CMK (cell line): ENCODE measurements at regions not wholly inside any gene's neighbourhood (a gene's known extent, or its start where the extent isn't known, plus 50 kb on each side); places are given as distances from the start of the nearest gene placed in this dataset.
"Not testable (repeated sequence)": the region's sequence is repeated elsewhere in the genome, so short reads cannot be mapped to it uniquely, and the experiment has no call there.

ENCODE experiments used
- DNase-seq: peaks from one replicate; pipeline ENCODE4 v3.0.0-alpha.2; 2010; ENCODE audit warnings: low read depth

DNA sequence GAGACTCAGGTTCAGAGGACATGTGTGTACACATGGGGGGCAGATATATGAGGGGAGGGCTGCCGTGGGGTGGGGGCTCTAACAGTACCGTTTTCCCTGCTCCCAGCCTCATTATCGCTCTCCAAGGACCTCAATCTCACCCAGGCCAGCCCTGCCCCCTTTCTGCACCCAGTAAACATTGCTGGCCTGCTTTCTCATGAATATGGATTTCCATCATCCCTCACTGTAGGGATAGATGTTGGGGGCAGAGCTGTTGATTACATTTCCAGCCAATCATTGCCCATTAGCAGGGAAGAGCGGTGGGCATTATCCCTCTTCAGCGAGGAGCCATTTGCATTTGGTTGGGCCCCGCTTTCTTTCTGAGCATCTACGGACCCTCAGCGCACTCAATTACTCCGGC lies 273.8 kb downstream of the RPS6KC1 start:
- DNase-seq, result no peak

DNA sequence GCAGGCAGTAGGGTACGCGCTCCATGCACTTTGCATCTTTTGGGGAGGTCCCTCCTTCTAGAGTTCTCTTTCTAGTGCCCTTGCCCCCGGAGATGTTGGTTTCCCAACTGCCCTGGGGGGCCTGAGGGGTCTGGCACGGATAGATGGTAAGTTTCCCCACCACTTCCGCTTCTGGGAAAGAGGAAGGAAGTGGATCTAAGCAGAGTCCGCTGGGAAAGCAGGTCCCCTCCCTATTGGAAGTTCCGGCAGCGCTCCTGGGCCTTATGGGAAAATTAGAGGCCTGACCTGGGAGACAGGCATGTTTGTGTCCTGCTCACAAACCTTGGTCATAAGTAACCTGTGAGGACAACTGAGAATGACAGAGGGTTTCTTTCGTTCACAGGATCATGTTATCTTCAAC lies 274.4 kb downstream of the RPS6KC1 start:
- no peak for DNase-seq

DNA sequence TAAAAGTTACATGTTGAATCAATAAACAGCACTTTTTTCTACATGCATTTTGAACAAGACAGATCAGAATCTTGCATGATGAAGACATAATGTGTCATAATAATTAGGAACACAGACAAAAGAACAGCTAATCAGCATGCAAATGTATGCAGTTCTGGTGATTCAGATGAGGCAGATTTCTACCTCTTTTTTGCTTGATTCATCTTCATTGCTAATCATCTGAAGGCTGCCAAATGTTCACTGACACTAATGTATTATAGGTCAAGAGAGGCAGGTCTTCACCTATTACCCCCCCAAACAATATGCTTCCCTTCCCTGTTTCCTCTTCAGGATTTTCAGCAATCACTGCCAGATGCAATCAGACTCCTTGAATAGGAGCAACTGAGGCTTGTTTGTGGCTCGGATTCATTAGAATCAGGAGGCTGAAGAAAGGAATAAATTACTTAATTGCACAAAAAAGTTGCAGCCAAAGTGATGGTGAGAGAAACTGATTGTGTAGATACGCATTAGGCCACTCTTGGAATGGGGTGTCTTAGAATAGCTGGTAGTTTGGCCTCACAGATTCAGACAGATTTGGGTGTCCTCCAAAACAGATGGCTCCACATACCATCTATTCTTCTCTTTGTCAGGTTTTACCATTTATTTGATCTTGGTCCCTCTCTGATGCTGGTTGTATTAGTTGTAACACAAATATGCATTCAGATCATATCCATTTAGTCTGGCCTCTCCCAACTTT lies 275.4 kb downstream of the RPS6KC1 start:
- DNase-seq, result no peak

DNA sequence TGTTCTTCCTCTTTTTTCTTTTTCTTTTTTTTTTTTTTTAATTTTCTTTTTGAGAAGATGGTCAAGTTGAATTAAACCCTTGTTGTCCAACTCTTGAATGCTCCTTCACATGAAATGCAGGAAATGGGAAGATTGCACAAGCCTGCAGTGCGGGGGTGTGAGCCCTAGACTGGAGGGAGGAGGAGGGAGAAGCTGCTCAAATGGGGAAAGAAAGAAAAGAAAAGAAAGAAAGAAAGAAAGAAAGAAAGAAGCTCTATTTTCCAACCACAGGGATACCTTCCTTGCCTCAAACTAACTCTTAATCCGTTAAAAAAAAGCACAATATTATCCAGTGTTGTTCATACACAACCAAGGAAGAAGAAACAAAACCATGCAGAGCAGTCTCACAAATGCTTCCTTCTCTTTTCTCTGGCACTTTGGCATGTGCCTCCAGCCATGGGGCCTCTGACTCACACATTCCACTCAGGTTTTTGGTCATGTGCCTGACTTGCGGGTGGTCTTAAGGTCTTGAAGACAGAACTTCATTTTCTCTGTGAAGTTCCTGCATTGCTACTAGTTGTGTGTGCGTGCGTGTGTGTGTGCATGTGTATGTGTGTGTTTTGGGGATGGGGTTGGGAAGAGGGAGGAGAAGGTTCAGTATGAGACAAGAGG lies 276.1 kb downstream of the RPS6KC1 start:
- no peak for DNase-seq

DNA sequence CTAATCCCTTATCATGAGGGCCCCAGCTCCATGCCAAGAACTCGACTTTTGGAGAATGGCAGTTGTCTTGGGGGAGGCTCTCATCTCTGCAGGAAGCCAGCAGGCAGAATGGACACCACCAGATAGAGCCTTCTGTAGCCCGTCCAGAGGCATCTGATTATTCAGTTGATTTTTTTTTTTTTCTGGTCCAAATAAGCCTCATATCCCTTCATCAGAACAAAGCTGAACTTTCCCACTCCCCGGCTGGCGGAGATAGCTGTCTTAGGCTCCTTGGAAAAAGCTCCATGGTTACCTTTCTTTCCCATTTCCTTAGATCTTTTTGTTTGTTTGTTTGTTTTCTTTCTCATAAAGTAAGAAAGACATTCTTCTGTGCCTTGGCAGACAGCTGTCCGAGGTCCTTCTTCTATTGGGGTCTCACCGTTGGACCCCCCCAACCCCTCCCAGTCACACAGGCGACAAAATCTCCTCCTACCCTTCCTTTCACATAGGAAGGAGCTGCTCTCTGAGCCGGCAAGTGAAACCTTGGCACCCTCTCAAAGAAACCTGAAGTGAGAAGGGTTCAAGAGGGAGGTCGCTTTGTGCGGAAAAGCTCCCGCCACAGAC lies 278.5 kb downstream of the RPS6KC1 start:
- no peak for DNase-seq

DNA sequence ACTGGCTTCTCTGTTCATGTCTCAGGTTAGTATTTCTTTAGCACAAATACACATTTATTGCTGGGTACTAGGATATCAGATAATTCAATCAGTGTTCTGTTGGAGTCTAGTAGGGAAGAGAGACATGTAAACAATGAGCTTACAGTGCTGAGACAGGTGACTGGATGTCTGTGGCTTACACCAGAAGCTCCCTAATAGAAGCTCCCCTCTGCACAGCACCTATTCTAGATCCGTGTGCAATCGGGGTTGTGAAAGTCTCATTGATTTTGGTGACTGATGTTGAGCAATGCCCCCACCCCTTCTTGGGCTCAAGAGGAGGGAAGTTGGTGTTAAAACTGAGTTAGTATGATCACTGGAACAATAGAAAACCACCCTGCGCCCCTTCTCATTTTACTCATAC lies 279.2 kb downstream of the RPS6KC1 start:
- no peak for DNase-seq

DNA sequence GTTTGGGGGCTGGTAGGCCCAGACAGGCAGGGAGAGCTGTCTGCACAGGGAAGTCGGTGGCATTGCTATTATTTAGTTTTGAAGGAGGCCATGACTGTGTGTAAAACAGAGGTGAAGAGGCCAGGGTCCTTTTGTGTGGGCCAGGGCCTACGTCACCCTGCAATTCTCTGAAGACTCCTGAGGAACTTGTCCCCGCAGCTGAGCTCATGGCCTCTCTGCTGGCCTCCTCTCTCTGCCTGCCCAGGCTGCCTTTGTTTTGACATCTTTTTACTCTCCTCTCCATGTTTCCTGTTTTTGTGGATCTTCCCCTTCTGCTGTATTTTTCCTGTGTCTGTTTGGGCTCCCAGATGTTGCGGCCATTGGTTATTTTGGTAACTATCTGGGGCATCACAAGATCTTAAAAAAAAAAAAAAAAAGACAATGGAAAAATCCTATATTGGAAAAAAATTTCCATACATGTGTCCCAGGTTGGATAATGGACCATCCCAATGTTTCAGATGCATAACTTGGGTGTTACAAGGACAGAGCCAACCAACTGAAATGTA lies 280.7 kb downstream of the RPS6KC1 start:
- DNase-seq, result no peak

DNA sequence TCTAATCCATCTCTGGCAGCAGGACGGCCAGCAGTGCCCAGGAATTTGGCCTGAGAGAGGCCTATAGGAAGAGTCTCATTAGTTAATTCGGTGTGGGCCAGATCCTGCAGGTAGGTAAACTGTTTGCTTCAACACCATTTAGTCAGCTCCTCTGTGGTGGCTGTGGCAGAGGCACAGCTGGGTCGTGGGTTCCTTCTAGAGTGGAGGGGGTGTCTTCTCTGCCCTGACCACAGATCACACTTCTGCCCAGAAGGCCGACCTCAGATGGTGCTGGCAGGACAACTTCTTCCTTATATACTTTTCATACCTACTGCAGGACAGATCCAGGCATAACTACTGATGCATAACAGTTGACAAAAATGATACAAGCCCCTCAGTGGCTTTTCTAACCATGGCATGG lies 281.4 kb downstream of the RPS6KC1 start:
- no peak for DNase-seq

DNA sequence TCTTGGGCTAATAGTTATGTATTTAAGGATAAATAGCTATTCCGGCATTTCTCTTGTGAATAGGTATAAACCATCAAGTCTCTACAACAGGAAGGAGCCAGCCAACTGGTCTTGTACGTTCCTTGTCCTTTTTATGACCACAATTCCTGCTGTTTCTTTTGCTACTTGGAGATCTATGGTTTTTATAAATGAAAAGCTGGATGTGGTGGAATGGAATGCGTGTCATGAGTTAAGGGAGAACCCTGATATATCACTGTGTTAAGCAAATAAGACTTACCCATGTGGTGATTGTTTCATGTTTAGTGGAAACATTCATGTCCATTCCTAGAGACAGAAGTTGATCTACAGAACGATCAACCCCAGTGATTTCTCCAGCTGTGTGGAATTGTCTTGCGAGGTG lies 282.1 kb downstream of the RPS6KC1 start:
- DNase-seq, result no peak

DNA sequence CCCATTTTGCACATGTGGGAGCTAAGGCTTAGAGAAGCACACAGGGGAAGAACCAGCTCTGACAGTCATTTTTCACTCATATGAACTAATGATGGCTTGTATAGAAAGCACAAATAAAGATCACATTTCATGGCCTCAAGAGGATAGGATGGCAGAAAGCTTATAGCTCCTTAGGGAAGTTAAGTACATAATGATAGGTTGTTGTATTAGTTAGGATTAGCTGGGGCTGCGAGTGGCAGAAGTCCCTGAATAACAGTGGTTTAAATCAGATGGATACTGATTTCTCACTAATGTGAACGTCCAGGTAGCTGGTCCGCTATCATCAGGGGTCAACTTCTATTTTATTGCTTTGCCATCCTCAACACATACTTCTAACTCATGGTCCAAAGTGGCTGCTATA lies 284.0 kb downstream of the RPS6KC1 start:
- no peak for DNase-seq

DNA sequence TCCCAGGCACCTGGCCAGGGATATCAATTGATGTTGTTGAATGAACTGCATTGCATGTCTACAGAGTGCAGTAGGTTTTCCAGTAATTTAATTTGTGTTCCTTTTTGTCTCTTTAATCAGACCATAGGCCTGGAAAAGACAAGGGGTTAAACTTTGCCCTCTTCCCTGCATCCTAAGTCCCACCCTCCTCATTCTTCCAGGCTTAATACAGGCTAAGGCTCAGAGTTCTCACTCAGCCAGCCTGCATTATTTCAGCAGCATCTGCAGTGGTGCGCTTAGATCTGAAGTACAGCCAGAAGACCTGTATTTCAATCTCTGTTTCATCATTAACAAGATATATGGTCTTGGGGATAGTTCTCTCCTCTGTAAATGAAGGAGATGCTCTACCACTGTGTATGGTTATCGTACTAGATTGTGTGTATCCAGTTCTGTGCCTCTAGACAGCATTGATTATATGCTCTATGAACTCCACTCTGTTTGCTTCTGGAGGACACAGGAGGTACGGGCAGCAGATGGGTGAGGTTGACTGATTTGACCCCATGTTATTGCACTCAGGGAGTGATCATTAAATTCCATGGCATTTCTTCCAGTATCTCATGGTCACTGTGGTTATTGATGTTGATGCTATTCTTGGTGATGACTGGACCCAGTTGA lies 286.1 kb downstream of the RPS6KC1 start:
- no peak for DNase-seq

DNA sequence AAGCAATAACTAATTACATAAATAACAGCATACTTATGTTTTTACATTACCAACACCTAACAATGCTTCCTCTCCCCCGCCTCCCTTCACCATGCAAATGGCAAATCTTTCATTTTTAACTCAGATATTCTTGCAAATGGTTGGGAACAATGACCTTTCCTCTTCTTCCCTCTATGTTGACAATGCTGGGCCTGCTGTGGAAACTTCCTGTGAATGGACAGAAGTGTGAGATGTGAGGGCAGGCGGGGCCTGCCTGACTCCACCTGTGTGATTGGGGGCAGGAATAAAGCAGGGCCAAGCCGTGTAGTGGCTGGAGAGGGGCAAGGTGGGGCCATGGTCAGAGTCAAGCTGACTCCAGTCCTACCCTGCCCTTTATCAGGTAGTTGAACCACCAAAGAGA lies 289.6 kb downstream of the RPS6KC1 start:
- no peak for DNase-seq

DNA sequence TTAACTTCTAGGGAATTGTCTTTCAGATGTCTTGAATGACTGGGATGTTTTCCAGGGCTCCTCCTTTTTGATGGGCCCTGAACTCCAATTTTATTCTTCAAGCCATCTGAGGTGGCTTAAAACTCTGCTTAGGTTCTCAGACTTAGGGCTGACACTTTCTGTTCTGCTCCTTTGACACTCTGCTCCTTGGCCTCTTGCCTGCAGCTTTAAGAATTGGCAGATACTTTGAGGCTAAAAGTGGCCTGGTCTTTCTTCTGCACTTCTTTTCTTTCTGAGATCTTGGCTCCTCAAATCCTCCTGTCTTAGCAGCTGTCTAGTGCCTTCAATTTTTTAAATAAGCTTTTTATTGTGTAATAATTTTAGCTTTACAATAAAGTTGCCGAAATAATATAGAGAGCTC lies 294.6 kb downstream of the RPS6KC1 start:
- no peak for DNase-seq

DNA sequence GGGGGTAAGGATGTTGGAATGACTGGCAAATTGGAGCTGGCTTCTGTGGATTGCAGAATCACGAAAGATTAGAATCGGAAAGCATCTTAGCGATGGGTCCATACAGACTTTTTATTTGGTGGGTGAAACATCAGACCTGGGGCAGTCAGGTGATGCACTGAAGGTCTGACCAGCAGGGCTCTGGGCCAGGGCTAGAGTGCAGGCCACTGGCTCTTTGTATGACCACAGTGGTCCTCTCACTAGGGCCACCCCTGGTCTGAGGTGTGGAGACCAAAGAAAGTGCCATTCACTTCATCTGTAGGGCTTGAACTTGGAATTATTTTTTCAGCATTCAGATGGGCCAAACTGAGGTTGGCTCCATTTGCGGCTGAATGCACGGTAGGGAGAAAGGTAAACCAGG lies 306.4 kb downstream of the RPS6KC1 start:
- no peak for DNase-seq

DNA sequence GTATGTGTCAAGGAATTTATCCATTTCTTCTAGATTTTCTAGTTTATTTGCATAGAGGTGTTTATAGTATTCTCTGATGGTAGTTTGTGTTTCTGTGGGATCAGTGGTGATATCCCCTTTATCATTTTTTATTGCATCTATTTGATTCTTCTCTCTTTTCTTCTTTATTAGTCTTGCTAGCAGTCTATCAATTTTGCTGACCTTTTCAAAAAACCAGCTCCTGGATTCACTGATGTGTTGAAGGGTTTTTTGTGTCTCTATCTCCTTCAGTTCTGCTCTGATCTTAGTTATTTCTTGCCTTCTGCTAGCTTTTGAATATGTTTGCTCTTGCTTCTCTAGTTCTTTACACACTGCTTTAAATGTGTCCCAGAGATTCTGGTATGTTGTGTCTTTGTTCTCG lies 307.3 kb downstream of the RPS6KC1 start:
- not testable (repeated sequence) for DNase-seq

DNA sequence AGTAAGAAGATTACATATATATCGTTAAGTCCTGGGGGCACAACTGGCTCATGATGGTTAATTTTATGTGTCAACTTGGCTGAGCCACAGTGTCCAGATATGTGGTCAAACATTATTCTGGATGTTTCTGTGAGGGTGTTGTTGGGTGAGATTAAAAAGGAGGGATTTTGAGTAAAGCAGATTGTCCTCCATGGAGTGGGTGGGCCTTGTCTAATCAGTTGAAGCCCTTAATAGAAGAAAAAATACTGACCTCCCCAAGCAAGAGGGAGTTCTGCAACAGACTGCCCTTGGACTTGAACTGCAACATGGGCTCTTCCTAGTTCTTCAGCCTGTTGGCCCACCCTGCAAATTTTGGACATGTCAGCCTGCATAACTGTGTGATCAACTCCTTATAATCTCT lies 311.6 kb downstream of the RPS6KC1 start:
- no peak for DNase-seq

DNA sequence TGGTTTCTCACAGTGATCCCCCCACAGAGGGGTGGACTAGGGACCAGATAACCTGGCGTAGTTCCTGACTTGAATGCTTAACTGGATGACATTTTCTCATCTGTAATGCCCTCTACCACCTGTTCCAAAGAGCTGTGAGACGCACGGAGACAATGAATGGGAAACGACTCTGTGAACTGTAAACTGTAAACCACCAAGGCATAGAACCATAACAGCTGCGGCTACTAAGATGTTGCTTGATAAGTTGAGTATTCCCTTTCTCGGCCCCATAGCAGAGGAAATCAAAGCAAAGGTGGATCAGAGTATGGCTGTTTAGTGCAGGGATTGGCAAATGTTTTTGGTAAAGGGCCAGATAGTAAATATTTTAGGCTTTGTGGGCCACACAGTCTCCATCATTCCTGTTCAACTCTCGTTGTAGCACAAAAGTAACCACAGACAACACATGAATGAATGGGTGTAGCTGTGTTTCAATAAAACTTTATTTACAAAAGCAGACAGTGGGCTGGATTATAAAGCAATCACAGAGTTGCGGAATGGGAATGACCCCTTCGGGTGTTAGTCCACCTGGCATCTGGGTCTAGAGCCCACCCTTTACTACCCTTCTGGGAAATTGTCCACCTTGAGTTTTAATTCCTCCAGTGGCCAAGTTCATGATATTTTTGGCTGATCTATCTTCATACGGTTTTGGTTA lies 315.2 kb downstream of the RPS6KC1 start:
- no peak for DNase-seq

DNA sequence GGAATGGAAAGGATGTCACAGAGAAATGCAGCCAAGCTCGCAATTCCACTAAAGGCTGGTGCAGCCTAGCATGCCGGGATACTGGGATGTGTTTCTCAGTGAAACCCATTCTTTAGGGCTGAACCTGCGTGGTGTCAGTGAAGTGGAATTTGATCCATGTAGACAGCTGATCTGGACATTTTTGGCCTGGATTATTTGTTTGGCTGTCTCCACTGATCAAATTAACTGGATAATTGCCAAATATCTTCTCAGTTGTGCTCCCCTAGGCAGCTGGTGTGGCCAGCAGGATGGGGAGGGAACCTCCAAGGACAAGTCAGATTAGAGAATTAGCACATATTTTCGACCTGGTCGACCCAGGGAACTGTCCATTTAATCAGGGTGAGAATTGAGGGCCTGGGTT lies 318.4 kb downstream of the RPS6KC1 start:
- DNase-seq, result no peak

DNA sequence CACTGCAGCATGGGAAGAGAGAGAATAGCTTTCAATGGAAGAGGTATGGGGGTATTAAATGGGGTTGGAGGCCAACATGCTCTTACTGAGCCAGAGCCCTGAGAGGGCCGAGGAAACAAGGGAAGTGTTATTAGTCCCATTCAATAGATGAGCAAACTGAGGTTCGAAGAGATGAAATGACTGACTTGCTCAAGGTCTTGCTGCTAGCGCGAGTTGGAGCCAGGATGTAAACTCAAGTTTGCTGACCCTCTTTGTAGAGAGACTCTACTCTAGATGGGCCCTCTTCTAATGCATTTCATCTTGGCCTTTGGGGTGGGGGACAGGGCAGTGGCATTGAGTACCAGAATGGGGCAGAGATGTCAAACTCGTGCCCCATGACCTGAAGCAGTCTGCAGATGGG lies 319.5 kb downstream of the RPS6KC1 start:
- no peak for DNase-seq

DNA sequence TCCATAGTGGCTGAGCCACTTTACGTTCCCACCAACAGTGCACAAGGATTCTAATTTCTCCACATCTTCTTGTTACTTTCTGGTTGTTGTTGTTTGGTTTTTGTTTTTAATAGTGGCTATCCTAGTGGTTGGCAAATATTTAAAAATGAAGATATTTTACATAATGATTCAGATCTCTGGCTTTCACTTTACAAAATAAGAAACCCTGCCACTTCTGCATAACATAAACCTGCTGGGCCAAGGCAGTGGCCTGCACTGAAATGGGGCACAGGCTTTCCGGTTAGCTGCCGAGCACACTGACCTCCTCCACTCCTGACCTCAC lies 320.4 kb downstream of the RPS6KC1 start:
- no peak for DNase-seq

DNA sequence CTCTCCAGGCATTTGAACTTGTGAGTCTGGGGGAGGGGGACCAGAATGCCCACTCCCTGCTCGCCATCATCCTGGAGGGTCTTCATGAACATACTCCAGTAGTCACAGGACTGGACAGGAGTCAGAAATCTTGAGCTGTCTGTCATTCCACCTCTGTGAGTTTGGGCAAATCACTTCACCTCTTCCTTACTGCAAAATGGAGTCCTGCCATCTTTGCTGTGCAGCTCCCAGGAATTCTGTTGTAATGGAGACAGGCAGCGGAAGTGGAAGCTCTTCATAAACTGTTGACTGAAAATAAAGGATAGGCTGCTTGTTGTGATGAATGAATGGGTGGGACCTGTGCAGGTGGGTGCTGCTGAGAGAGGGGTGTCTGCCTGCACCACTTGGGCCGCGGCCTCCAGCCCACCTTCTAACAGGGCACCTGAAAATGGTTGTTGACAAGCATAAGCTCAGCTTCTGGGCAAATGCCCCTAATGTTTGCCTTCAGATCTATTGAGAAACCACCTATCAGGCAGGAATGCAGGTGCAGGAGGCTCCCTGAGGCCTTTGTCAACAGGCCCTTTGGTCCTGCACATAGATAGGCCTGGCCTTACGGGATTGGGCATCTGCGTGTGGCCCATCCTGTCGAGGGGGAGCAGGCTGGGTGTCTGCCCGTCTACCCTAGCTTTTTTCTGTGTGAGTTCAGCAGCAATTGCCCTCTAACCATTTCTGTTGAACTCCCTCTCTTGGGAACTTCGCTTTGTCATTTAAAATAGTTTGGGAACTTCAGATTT lies 321.0 kb downstream of the RPS6KC1 start:
- DNase-seq, result no peak

DNA sequence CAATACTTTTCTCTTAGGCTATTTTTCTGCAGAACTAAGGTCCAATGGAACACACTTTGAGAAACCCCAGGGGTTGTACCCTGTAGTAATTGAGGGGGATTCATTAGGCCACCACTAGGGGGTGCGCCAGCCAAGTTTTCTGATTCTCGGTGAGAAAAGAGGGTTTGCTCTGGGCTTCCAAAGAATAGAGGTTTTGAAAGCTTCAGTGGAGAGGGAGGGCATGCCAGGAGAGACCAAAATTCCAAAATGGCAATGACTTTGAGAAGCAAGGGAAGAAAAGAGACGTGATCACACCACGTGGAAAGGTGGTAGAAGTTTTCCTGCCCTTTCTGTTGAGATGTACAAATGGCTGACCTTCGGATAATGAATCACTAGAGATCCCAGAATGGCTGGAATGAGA lies 323.3 kb downstream of the RPS6KC1 start:
- DNase-seq, result peak; percentile 12
